SK-N-SH treated with all-trans-retinoic acid at 6 μM for 48 hours (cell line): ENCODE measurements at regions not wholly inside any gene's neighbourhood (a gene's known extent, or its start where the extent isn't known, plus 50 kb on each side); places are given as distances from the start of the nearest gene placed in this dataset.

Experiments
- CREB5 ChIP-seq: fragments of 250-450 bp; sonication (Bioruptor Pico); IDR thresholded peaks from 2 replicates; pipeline ENCODE4 v1.5.1; 2020; ENCODE audit warnings: low read depth, mild to moderate bottlenecking, moderate library complexity
- CSDC2 ChIP-seq: fragments of 250-450 bp; sonication (Bioruptor Pico); IDR thresholded peaks from 2 replicates; pipeline ENCODE4 v1.5.0; 2020; ENCODE audit warnings: mild to moderate bottlenecking, moderate library complexity
- CSRNP3 ChIP-seq: fragments of 250-450 bp; sonication (Bioruptor Pico); IDR thresholded peaks from 2 replicates; pipeline ENCODE4 v1.5.1; 2021; ENCODE audit warnings: mild to moderate bottlenecking, moderate library complexity
- ESRRG ChIP-seq: fragments of 250-450 bp; sonication (Bioruptor Pico); IDR thresholded peaks from 2 replicates; pipeline ENCODE4 v1.6.1; 2021; ENCODE audit warnings: mild to moderate bottlenecking
- ISL1 ChIP-seq: fragments of 250-450 bp; sonication (Bioruptor Pico); IDR thresholded peaks from 2 replicates; pipeline ENCODE4 v2.1.2; 2022; ENCODE audit warnings: mild to moderate bottlenecking, moderate library complexity
- ZNF8 ChIP-seq: fragments of 450-650 bp; formaldehyde crosslinking; IDR thresholded peaks from 2 replicates; pipeline ENCODE4 v1.5.0; 2020; ENCODE audit warnings: mild to moderate bottlenecking, moderate library complexity

- TF ChIP-seq CSRNP3 (CRISPR knock-in tag): no peak
- TF ChIP-seq ESRRG: no peak
- TF ChIP-seq ISL1 (CRISPR knock-in tag): no peak
- no peak for TF ChIP-seq ZNF8 (CRISPR knock-in tag)
- no peak for TF ChIP-seq CREB5 (CRISPR knock-in tag)
- TF ChIP-seq CSDC2 (CRISPR knock-in tag): no peak
Observed at GRCh38 chr17:12365805-12366204, 299.9 kb upstream of the MYOCD start.
